CD4-positive, CD25-positive, alpha-beta regulatory T cell (primary cell): ENCODE measurements at regions not wholly inside any gene's neighbourhood (a gene's known extent, or its start where the extent isn't known, plus 50 kb on each side); places are given as distances from the start of the nearest gene placed in this dataset.
"Not testable (repeated sequence)": the region's sequence is repeated elsewhere in the genome, so short reads cannot be mapped to it uniquely, and the experiment has no call there.

Source experiments
- ATAC-seq, 2 donors: fragments of 150-1000 bp; cut with Tn5 transposase; one replicate each; pipeline ENCODE4 v1.10.0; 2021; ENCODE audit warnings: low read depth in 2 of 2, moderate number of reproducible peaks in 2 of 2, moderate library complexity in 1 of 2
- DNase-seq, 3 donors: peaks; one replicate each; pipeline versions ENCODE4 v3.0.0 to v3.0.0-alpha.2; 2012 to 2022; ENCODE audit warnings: mixed read lengths in 1 of 3
- H3K27ac ChIP-seq: one replicate; pipeline ENCODE4 v1.7.0; 2013; ENCODE audit warnings: mild to moderate bottlenecking, low read length; ENCODE audit not compliant: insufficient read depth, poor library complexity, severe bottlenecking
- H3K27me3 ChIP-seq: one replicate; pipeline ENCODE4 v1.7.0; 2013; ENCODE audit warnings: low read length; ENCODE audit not compliant: control insufficient read depth, insufficient read depth
- H3K36me3 ChIP-seq: one replicate; pipeline ENCODE4 v1.7.0; 2013; ENCODE audit warnings: mild to moderate bottlenecking, low read length, moderate library complexity; ENCODE audit not compliant: control insufficient read depth, insufficient read depth
- H3K4me1 ChIP-seq: 2 replicates; pipeline ENCODE4 v1.7.0; 2013; ENCODE audit warnings: mild to moderate bottlenecking, low read length; ENCODE audit not compliant: insufficient read depth, control insufficient read depth, poor library complexity, severe bottlenecking
- H3K4me3 ChIP-seq: one replicate; pipeline ENCODE4 v1.7.0; 2013; ENCODE audit warnings: low read depth, mild to moderate bottlenecking, low read length, moderate library complexity
- H3K9me3 ChIP-seq, 2 experiments: 1 replicate in 1 of 2; 2 replicates in 1 of 2; pipeline ENCODE4 v1.7.0; 2013; ENCODE audit warnings: low read length in 2 of 2, mild to moderate bottlenecking in 1 of 2, moderate library complexity in 1 of 2; ENCODE audit not compliant: control insufficient read depth in 2 of 2
- H3K27ac Mint-ChIP-seq, 3 donors: one replicate each; pipeline ENCODE4 v1.8.0; 2020 to 2022; ENCODE audit warnings: mild to moderate bottlenecking in 3 of 3, mixed read lengths in 3 of 3, moderate library complexity in 2 of 3
- H3K27me3 Mint-ChIP-seq: one replicate; pipeline ENCODE4 v1.8.0; 2022; ENCODE audit warnings: mild to moderate bottlenecking, mixed read lengths
- H3K36me3 Mint-ChIP-seq: one replicate; pipeline ENCODE4 v1.8.0; 2020; ENCODE audit warnings: mixed read lengths
- H3K4me1 Mint-ChIP-seq, 4 donors: one replicate each; pipeline ENCODE4 v1.8.0; 2020 to 2022; ENCODE audit warnings: mixed read lengths in 4 of 4, mild to moderate bottlenecking in 1 of 4
- H3K4me3 Mint-ChIP-seq, 4 donors: one replicate each; pipeline ENCODE4 v1.8.0; 2020 to 2022; ENCODE audit warnings: mild to moderate bottlenecking in 4 of 4, mixed read lengths in 4 of 4, moderate library complexity in 3 of 4
- H3K9me3 Mint-ChIP-seq, 7 donors: one replicate each; pipeline ENCODE4 v1.8.0; 2020 to 2022; ENCODE audit warnings: mixed read lengths in 7 of 7, mild to moderate bottlenecking in 3 of 7, moderate library complexity in 2 of 7

GRCh38 chr2:95707161-95707560 is 115.4 kb downstream of the TRIM43 start:
- not testable (repeated sequence) for H3K4me1 ChIP-seq, H3K4me3 Mint-ChIP-seq, H3K27me3 Mint-ChIP-seq, H3K4me3 ChIP-seq, ATAC-seq, H3K9me3 Mint-ChIP-seq, H3K27ac ChIP-seq, H3K27me3 ChIP-seq, H3K36me3 ChIP-seq, H3K4me1 Mint-ChIP-seq, H3K36me3 Mint-ChIP-seq, H3K27ac Mint-ChIP-seq, H3K9me3 ChIP-seq, DNase-seq

GRCh38 chr2:95707837-95708236 is 116.0 kb downstream of the TRIM43 start:
- DNase-seq = no peak
- Mint-ChIP-seq H3K9me3 (peaks cover 0 to 2% (median 0%) of the 10 kb centered on the region in 7 donors), H3K27ac (no peak overlapping the region), H3K4me3 (no peak overlapping the region), H3K36me3 (no peaks in the 10 kb centered on the region), H3K27me3 (peaks cover 4% of the 10 kb centered on the region), H3K4me1 (peaks cover 0 to 2% (median 0%) of the 10 kb centered on the region in 4 donors)
- ATAC-seq = no peak
- Histone ChIP-seq H3K27me3 (no peaks in the 10 kb centered on the region), H3K4me3 (no peak overlapping the region), H3K9me3 (no peaks in the 10 kb centered on the region), H3K36me3 (no peaks in the 10 kb centered on the region), H3K4me1 (no peaks in the 10 kb centered on the region), H3K27ac (no peak overlapping the region)

- H3K9me3 Mint-ChIP-seq = peaks cover 0 to 2% (median 0%) of the 10 kb centered on the region in 7 donors
- H3K4me3 Mint-ChIP-seq = no peak overlapping the region
- H3K27ac ChIP-seq = no peak overlapping the region
- ATAC-seq (no peak), DNase-seq (no peak)
- peaks cover 0 to 2% (median 0%) of the 10 kb centered on the region in 4 donors for H3K4me1 Mint-ChIP-seq
- no peaks in the 10 kb centered on the region for H3K4me1 ChIP-seq
- no peaks in the 10 kb centered on the region for H3K27me3 ChIP-seq
- no peaks in the 10 kb centered on the region for H3K9me3 ChIP-seq
- no peak overlapping the region for H3K27ac Mint-ChIP-seq
- no peaks in the 10 kb centered on the region for H3K27me3 Mint-ChIP-seq
- H3K36me3 Mint-ChIP-seq = no peaks in the 10 kb centered on the region
- H3K4me3 ChIP-seq = no peak overlapping the region
- H3K36me3 ChIP-seq = no peaks in the 10 kb centered on the region
Observed at GRCh38 chr2:95709831-95710230, 118.0 kb downstream of the TRIM43 start.

GRCh38 chr2:95713470-95714177 is 121.8 kb downstream of the TRIM43 start:
- not testable (repeated sequence) for H3K9me3 Mint-ChIP-seq, DNase-seq, H3K4me3 Mint-ChIP-seq, H3K27me3 ChIP-seq, H3K36me3 ChIP-seq, H3K4me1 ChIP-seq, H3K27me3 Mint-ChIP-seq, H3K36me3 Mint-ChIP-seq, H3K9me3 ChIP-seq, H3K4me3 ChIP-seq, H3K27ac Mint-ChIP-seq, H3K4me1 Mint-ChIP-seq, H3K27ac ChIP-seq, ATAC-seq

GRCh38 chr2:95714398-95714797 is 122.6 kb downstream of the TRIM43 start:
- not testable (repeated sequence) for H3K27ac Mint-ChIP-seq, H3K4me3 Mint-ChIP-seq, H3K27me3 Mint-ChIP-seq, H3K4me1 ChIP-seq, H3K27ac ChIP-seq, DNase-seq, H3K27me3 ChIP-seq, ATAC-seq, H3K36me3 Mint-ChIP-seq, H3K4me3 ChIP-seq, H3K9me3 ChIP-seq, H3K36me3 ChIP-seq, H3K4me1 Mint-ChIP-seq, H3K9me3 Mint-ChIP-seq

GRCh38 chr2:95719473-95720060 is 127.8 kb downstream of the TRIM43 start:
- H3K4me1 Mint-ChIP-seq = no peaks in the 10 kb centered on the region
- no peaks in the 10 kb centered on the region for H3K4me1 ChIP-seq
- no peaks in the 10 kb centered on the region for H3K9me3 Mint-ChIP-seq
- ATAC-seq (no peak), DNase-seq (no peak)
- H3K36me3 ChIP-seq = no peaks in the 10 kb centered on the region
- H3K4me3 Mint-ChIP-seq = no peak overlapping the region
- H3K27ac Mint-ChIP-seq = no peak overlapping the region
- H3K27me3 ChIP-seq = no peaks in the 10 kb centered on the region
- no peaks in the 10 kb centered on the region for H3K36me3 Mint-ChIP-seq
- peaks cover 9% of the 10 kb centered on the region for H3K27me3 Mint-ChIP-seq
- no peaks in the 10 kb centered on the region for H3K9me3 ChIP-seq
- H3K4me3 ChIP-seq = no peak overlapping the region
- H3K27ac ChIP-seq = no peak overlapping the region

- H3K4me3 Mint-ChIP-seq = no peak overlapping the region
Observed at GRCh38 chr2:95721726-95722125, 129.9 kb downstream of the TRIM43 start.

GRCh38 chr2:95722131-95722697 is 130.4 kb downstream of the TRIM43 start:
- Histone ChIP-seq H3K36me3 (no peaks in the 10 kb centered on the region), H3K27me3 (no peaks in the 10 kb centered on the region), H3K9me3 (no peaks in the 10 kb centered on the region), H3K4me1 (no peaks in the 10 kb centered on the region), H3K4me3 (no peak overlapping the region), H3K27ac (no peak overlapping the region)
- no peaks in the 10 kb centered on the region for H3K4me1 Mint-ChIP-seq
- peaks cover 13% of the 10 kb centered on the region for H3K27me3 Mint-ChIP-seq
- H3K36me3 Mint-ChIP-seq = no peaks in the 10 kb centered on the region
- DNase-seq = no peak
- ATAC-seq = no peak
- H3K9me3 Mint-ChIP-seq = no peaks in the 10 kb centered on the region
- no peak overlapping the region for H3K4me3 Mint-ChIP-seq
- no peak overlapping the region for H3K27ac Mint-ChIP-seq

More at GRCh38 chr2:95721726-95722125, 129.9 kb downstream of the TRIM43 start:
- Mint-ChIP-seq H3K27me3 (peaks cover 11% of the 10 kb centered on the region), H3K9me3 (no peaks in the 10 kb centered on the region), H3K4me1 (no peaks in the 10 kb centered on the region), H3K27ac (no peak overlapping the region), H3K36me3 (no peaks in the 10 kb centered on the region)
- Histone ChIP-seq H3K9me3 (no peaks in the 10 kb centered on the region), H3K4me3 (no peak overlapping the region), H3K4me1 (no peaks in the 10 kb centered on the region), H3K27me3 (no peaks in the 10 kb centered on the region), H3K36me3 (no peaks in the 10 kb centered on the region), H3K27ac (no peak overlapping the region)
- DNase-seq (no peak), ATAC-seq (no peak)
